ENCODE measurements at regions not wholly inside any gene's neighbourhood (a gene's known extent, or its start where the extent isn't known, plus 50 kb on each side); places are given as distances from the start of the nearest gene placed in this dataset.

- Mint-ChIP-seq H3K4me1 (no peaks in the 10 kb centered on the region), H3K27ac (no peak overlapping the region), H3K27me3 (no peaks in the 10 kb centered on the region), H3K4me3 (no peak overlapping the region), H3K36me3 (ENCODE audit: low read depth) (no peaks in the 10 kb centered on the region), H3K9me3 (no peaks in the 10 kb centered on the region)
- CTCF ChIA-PET = no interaction called here
- POLR2A ChIA-PET = no interaction called here
- intact Hi-C loops (cut with micrococcal nuclease) = no loop called here
- TF ChIP-seq, protein P1, sequence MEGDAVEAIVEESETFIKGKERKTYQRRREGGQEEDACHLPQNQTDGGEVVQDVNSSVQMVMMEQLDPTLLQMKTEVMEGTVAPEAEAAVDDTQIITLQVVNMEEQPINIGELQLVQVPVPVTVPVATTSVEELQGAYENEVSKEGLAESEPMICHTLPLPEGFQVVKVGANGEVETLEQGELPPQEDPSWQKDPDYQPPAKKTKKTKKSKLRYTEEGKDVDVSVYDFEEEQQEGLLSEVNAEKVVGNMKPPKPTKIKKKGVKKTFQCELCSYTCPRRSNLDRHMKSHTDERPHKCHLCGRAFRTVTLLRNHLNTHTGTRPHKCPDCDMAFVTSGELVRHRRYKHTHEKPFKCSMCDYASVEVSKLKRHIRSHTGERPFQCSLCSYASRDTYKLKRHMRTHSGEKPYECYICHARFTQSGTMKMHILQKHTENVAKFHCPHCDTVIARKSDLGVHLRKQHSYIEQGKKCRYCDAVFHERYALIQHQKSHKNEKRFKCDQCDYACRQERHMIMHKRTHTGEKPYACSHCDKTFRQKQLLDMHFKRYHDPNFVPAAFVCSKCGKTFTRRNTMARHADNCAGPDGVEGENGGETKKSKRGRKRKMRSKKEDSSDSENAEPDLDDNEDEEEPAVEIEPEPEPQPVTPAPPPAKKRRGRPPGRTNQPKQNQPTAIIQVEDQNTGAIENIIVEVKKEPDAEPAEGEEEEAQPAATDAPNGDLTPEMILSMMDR (IDR thresholded peaks at IDR 0.05) = no peak
- ATAC-seq (ENCODE audit: low read depth) (no peak), DNase-seq (no peak)
Observed at GRCh38 chr4:165718660-165719059, 154.4 kb upstream of the TLL1 start.

DNA sequence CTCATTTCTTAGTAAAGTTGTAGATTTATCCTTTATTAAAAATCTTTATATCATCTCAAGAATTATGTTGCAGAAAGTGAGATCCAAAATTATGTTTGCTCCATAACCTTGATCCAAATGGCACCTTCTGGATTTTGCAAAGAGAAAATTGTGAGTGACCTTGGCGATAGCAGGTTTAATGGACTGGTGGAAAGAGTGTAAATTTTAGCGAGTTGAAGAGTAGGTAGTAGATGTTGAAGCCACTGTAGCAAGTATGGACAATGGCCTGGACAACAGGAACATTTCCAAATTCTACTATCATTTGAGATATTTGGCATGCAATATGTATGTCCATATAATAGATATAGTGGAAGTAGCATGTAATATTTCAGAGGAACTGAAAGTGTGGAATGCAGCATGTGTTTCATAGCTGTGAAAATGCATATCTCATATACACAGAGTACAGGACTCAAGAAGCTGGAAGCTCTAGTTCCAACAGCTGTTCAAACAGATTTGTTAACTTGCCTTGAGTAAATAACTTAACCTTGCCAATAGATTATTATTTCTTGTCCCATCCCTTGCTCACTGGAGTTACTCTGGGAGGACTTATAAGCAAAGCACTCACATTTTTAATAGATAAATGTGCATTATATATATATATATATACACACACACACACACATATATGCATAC lies 152.5 kb upstream of the TLL1 start:
- intact Hi-C loops (cut with micrococcal nuclease) = no loop called here
- Mint-ChIP-seq H3K4me1 (no peaks in the 10 kb centered on the region), H3K36me3 (ENCODE audit: low read depth) (no peaks in the 10 kb centered on the region), H3K9me3 (no peaks in the 10 kb centered on the region), H3K27ac (no peak overlapping the region), H3K4me3 (no peak overlapping the region), H3K27me3 (no peaks in the 10 kb centered on the region)
- TF ChIP-seq, protein P1 (IDR thresholded peaks at IDR 0.05) = no peak
- no peak for DNase-seq
- ATAC-seq (ENCODE audit: low read depth) = no peak
- ChIA-PET CTCF (no interaction called here), POLR2A (no interaction called here)

DNA sequence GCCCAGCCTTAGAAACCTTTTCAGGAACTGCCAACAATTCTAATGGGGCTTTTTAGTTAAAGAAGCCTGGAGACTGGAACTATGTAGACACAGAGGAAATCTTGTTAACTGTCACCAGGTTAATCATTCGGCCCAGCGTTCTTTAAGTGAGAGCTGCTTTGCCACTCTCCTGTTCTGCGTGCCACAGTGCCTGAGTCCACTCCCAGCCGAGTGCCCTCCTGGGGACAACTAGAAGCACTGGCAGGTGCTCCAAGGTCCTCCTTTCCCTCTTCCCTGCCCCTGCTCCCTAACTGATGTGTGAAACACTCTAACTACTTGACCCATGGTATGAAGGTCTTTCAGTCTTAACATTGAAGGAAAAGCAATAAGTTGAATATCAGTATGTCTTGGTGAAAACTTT lies 151.2 kb upstream of the TLL1 start:
- Mint-ChIP-seq H3K27me3 (no peaks in the 10 kb centered on the region), H3K27ac (no peak overlapping the region), H3K36me3 (ENCODE audit: low read depth) (no peaks in the 10 kb centered on the region), H3K9me3 (no peaks in the 10 kb centered on the region), H3K4me3 (no peak overlapping the region), H3K4me1 (no peaks in the 10 kb centered on the region)
- POLR2A ChIA-PET = no interaction called here
- TF ChIP-seq, protein P1 (IDR thresholded peaks at IDR 0.05) = no peak
- CTCF ChIA-PET = no interaction called here
- DNase-seq (no peak), ATAC-seq (ENCODE audit: low read depth) (no peak)
- intact Hi-C loops (cut with micrococcal nuclease) = no loop called here

DNA sequence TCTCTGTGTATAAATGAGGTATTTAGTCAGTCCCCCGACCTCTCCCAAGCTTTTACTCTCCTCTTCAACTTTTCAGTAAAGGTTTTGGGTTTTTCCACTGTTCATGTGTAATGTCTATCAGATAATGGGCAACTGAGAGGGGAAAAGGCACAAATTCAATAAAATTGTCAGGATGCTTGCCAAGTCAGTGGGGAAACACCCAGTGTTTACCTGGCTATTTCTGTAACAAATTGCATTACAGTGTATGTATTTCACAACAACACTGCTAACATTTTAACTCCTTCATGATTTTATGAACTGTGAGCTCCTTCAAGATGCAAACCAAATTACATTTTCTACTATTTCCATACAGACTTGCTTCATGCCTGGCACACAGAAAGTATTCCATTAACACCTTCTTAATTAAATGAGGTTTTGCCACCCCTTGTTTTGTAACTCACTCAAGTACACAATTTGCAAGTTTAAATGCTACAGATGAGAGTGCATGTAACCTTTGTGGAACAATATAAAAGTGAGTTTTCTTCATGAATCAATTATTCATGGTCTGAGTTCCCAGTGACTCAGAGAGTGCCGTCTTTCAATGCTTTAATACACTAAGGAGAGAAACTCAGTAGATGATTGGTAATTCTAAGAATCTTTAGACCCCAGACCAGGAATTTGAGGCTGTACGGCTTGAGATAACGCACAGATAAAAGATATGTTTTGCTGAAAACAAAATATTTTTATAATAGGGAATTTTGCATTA lies 149.8 kb upstream of the TLL1 start:
- no peak for ATAC-seq (ENCODE audit: low read depth)
- TF ChIP-seq, protein P1 (IDR thresholded peaks at IDR 0.05) = no peak
- ChIA-PET POLR2A (no interaction called here), CTCF (no interaction called here)
- H3K36me3 Mint-ChIP-seq (ENCODE audit: low read depth) = no peaks in the 10 kb centered on the region
- no peaks in the 10 kb centered on the region for H3K4me1 Mint-ChIP-seq
- H3K27ac Mint-ChIP-seq = no peak overlapping the region
- no peak for DNase-seq
- no peaks in the 10 kb centered on the region for H3K9me3 Mint-ChIP-seq
- no peak overlapping the region for H3K4me3 Mint-ChIP-seq
- intact Hi-C loops (cut with micrococcal nuclease) = no loop called here
- H3K27me3 Mint-ChIP-seq = no peaks in the 10 kb centered on the region

DNA sequence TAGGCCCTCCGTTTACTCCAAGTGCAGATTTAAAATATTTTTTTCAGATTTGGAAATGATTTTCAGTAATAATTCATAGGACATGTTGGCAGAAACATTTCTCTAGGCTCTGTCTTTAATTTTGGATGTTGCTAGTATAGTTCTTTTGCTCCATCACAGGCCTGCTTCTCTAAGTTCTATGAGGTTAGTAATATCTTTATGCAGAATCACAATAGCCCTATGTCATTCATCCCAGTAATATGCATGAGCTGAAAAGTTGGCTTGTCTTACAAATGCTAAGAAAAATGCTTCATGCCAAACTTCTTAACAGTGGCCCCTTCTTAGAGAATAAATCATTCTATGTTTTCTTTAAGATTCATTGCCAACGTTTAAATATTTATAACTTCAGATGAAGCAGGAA lies 148.3 kb upstream of the TLL1 start:
- H3K4me1 Mint-ChIP-seq = no peaks in the 10 kb centered on the region

More for the DNA sequence above, 148.3 kb upstream of the TLL1 start:
- H3K9me3 Mint-ChIP-seq = no peaks in the 10 kb centered on the region
- DNase-seq (no peak), ATAC-seq (ENCODE audit: low read depth) (no peak)
- no peak overlapping the region for H3K4me3 Mint-ChIP-seq
- H3K36me3 Mint-ChIP-seq (ENCODE audit: low read depth) = no peaks in the 10 kb centered on the region
- H3K27me3 Mint-ChIP-seq = no peaks in the 10 kb centered on the region
- intact Hi-C loops (cut with micrococcal nuclease) = no loop called here
- TF ChIP-seq, protein P1 (IDR thresholded peaks at IDR 0.05) = no peak
- no peak overlapping the region for H3K27ac Mint-ChIP-seq
- POLR2A ChIA-PET = no interaction called here
- CTCF ChIA-PET = no interaction called here

Data from activated B cell treated with CpG ODN at 0.5 μM for 24 hours (primary cell).